ENCODE measurements at regions not wholly inside any gene's neighbourhood (a gene's known extent, or its start where the extent isn't known, plus 50 kb on each side); places are given as distances from the start of the nearest gene placed in this dataset.

DNA sequence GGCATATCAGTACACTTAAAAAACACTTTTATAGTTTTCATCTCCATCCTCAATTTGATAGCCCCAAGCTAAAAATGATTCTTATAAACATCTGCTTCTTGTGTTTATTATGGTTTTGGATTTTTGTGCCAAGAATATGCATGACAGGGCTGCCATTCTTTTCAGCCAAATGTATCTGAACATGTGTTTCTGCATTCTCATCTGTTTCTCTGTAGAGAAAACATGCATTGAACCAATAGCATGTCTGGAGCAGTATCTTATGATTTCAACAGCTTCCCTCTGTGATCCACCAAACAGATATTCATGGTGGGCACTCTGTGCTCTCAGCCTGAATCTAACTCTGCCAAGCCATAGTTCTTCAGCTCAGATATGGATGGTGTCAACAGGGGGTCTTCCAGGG is 99.3 kb upstream of the ERCC6L2 start:
- TF ChIP-seq, protein P1, sequence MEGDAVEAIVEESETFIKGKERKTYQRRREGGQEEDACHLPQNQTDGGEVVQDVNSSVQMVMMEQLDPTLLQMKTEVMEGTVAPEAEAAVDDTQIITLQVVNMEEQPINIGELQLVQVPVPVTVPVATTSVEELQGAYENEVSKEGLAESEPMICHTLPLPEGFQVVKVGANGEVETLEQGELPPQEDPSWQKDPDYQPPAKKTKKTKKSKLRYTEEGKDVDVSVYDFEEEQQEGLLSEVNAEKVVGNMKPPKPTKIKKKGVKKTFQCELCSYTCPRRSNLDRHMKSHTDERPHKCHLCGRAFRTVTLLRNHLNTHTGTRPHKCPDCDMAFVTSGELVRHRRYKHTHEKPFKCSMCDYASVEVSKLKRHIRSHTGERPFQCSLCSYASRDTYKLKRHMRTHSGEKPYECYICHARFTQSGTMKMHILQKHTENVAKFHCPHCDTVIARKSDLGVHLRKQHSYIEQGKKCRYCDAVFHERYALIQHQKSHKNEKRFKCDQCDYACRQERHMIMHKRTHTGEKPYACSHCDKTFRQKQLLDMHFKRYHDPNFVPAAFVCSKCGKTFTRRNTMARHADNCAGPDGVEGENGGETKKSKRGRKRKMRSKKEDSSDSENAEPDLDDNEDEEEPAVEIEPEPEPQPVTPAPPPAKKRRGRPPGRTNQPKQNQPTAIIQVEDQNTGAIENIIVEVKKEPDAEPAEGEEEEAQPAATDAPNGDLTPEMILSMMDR (IDR thresholded peaks at IDR 0.05) = no peak
- TF ChIP-seq EP300 (IDR thresholded peaks at IDR 0.05) = no peak
- no peak for TF ChIP-seq POLR2A (IDR thresholded peaks at IDR 0.05)
- no peak for TF ChIP-seq POLR2AphosphoS5 (IDR thresholded peaks at IDR 0.05)
